ENCODE measurements at regions not wholly inside any gene's neighbourhood (a gene's known extent, or its start where the extent isn't known, plus 50 kb on each side); places are given as distances from the start of the nearest gene placed in this dataset.

DNA sequence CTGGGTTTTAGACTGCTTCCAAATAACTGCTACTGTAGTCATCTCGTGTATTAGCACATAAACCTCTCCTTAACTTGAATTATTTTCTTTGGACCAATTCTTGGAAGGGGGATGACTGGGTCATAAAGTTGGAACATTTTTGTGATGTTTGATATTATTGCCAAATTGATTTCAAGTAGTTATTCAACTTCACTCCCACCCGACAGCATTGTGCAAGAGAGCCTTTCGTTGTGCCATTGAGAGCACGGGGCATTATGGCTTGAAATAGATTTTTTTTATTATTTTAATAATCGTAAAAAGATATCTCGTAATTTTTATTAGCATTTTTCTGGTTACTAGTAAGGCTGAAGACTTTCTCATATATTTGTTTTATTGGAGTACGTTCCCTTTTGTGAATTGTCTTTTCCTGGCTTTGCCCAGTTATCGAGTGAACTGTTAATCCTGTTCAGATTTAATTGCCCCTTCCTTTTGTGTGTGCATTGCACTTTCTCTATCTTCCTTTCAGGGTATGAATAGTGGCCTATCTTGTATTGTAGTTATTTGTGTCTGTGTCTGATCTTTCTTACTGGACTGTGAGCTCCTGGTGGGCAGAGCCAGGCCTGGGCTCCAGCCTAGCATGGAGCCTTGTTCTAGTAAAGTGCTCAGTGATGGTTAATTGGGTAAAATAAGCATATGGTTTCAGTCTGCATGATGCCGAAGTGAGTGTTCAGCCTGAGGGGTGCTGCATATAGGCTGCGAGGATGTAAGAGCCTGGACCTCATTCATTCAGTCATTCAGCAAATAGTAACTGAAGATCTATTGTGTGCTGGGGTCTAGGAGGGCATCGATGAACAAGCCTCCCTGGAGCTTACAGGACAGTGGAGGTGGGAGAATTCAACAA is 93.5 kb upstream of the SHB start:
- TF ChIP-seq POLR2A (IDR thresholded peaks at IDR 0.05) = no peak
- TF ChIP-seq, protein P1, sequence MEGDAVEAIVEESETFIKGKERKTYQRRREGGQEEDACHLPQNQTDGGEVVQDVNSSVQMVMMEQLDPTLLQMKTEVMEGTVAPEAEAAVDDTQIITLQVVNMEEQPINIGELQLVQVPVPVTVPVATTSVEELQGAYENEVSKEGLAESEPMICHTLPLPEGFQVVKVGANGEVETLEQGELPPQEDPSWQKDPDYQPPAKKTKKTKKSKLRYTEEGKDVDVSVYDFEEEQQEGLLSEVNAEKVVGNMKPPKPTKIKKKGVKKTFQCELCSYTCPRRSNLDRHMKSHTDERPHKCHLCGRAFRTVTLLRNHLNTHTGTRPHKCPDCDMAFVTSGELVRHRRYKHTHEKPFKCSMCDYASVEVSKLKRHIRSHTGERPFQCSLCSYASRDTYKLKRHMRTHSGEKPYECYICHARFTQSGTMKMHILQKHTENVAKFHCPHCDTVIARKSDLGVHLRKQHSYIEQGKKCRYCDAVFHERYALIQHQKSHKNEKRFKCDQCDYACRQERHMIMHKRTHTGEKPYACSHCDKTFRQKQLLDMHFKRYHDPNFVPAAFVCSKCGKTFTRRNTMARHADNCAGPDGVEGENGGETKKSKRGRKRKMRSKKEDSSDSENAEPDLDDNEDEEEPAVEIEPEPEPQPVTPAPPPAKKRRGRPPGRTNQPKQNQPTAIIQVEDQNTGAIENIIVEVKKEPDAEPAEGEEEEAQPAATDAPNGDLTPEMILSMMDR (IDR thresholded peaks at IDR 0.05) = no peak
- no peak for TF ChIP-seq POLR2AphosphoS5 (IDR thresholded peaks at IDR 0.05)
- Histone ChIP-seq H3K4me1 (no peaks in the 10 kb centered on the region), H3K36me3 (no peaks in the 10 kb centered on the region), H3K4me3 (no peak overlapping the region), H3K9me3 (no peaks in the 10 kb centered on the region), H3K27me3 (no peaks in the 10 kb centered on the region), H3K27ac (no peak overlapping the region)
- intact Hi-C loops (cut with DNase I; ENCODE audit: low total_unique reads) = no loop called here
- no peak for DNase-seq (ENCODE audit: low spot score in 2 of 2)

GRCh38 chr9:38160613-38161215 is 91.7 kb upstream of the SHB start:
- intact Hi-C loops (cut with DNase I; ENCODE audit: low total_unique reads) = no loop called here
- H3K4me3 ChIP-seq = no peak overlapping the region
- TF ChIP-seq, protein P1 (IDR thresholded peaks at IDR 0.05) = peak; percentile 25 to 41 (median 35)
- no peak for TF ChIP-seq POLR2A (IDR thresholded peaks at IDR 0.05)
- no peaks in the 10 kb centered on the region for H3K36me3 ChIP-seq
- H3K27me3 ChIP-seq = no peaks in the 10 kb centered on the region
- no peak for DNase-seq (ENCODE audit: low spot score in 2 of 2)
- no peaks in the 10 kb centered on the region for H3K9me3 ChIP-seq
- H3K27ac ChIP-seq = no peak overlapping the region
- H3K4me1 ChIP-seq = no peaks in the 10 kb centered on the region

GRCh38 chr9:38159599-38159998 is 90.6 kb upstream of the SHB start:
- H3K4me1 ChIP-seq = no peaks in the 10 kb centered on the region
- TF ChIP-seq, protein P1 (IDR thresholded peaks at IDR 0.05) = no peak
- TF ChIP-seq POLR2A (IDR thresholded peaks at IDR 0.05) = no peak
- no peak for TF ChIP-seq POLR2AphosphoS5 (IDR thresholded peaks at IDR 0.05)
- intact Hi-C loops (cut with DNase I; ENCODE audit: low total_unique reads) = no loop called here
- no peaks in the 10 kb centered on the region for H3K36me3 ChIP-seq
- no peaks in the 10 kb centered on the region for H3K27me3 ChIP-seq
- no peak for DNase-seq (ENCODE audit: low spot score in 2 of 2)
- no peaks in the 10 kb centered on the region for H3K9me3 ChIP-seq
- no peak overlapping the region for H3K27ac ChIP-seq
- no peak overlapping the region for H3K4me3 ChIP-seq

DNA sequence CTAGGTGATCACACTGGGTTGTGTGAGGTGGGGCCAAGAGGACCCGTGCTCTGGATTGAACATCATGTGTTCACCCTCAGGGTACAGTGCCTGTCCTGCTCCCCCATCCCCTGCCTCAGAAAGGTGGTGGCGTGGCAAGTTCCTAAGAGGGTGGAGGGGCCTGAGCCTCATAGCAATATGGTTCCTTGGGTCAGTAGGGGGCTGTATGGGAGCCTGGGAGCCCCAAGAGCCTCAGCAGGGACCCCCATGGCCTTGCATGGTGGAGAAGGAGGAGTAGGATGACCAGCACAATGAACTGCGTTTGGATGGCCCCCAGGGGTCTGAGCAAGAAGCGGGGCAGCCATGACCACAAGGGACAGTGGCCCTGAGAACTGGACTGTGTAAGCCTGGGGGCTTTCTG is 89.6 kb upstream of the SHB start:
- intact Hi-C loops (cut with DNase I; ENCODE audit: low total_unique reads) = no loop called here
- Histone ChIP-seq H3K27ac (no peak overlapping the region), H3K36me3 (no peaks in the 10 kb centered on the region), H3K27me3 (no peaks in the 10 kb centered on the region), H3K4me1 (no peaks in the 10 kb centered on the region), H3K4me3 (no peak overlapping the region), H3K9me3 (no peaks in the 10 kb centered on the region)
- TF ChIP-seq, protein P1 (IDR thresholded peaks at IDR 0.05) = no peak
- TF ChIP-seq POLR2AphosphoS5 (IDR thresholded peaks at IDR 0.05) = no peak
- no peak for DNase-seq (ENCODE audit: low spot score in 2 of 2)

- DNase-seq (ENCODE audit: low spot score in 2 of 2) = no peak
- H3K36me3 ChIP-seq = no peaks in the 10 kb centered on the region
- no peak overlapping the region for H3K4me3 ChIP-seq
- TF ChIP-seq, protein P1 (IDR thresholded peaks at IDR 0.05) = no peak
- no peak for TF ChIP-seq POLR2AphosphoS5 (IDR thresholded peaks at IDR 0.05)
- no peaks in the 10 kb centered on the region for H3K9me3 ChIP-seq
- no peaks in the 10 kb centered on the region for H3K4me1 ChIP-seq
- no peak overlapping the region for H3K27ac ChIP-seq
- H3K27me3 ChIP-seq = no peaks in the 10 kb centered on the region
- intact Hi-C loops (cut with DNase I; ENCODE audit: low total_unique reads) = no loop called here
These were observed 88.7 kb upstream of the SHB start for GRCh38 chr9:38157711-38158110.

All from breast epithelium (tissue), 4 donors.